ENCODE measurements at regions not wholly inside any gene's neighbourhood (a gene's known extent, or its start where the extent isn't known, plus 50 kb on each side); places are given as distances from the start of the nearest gene placed in this dataset.

DNA sequence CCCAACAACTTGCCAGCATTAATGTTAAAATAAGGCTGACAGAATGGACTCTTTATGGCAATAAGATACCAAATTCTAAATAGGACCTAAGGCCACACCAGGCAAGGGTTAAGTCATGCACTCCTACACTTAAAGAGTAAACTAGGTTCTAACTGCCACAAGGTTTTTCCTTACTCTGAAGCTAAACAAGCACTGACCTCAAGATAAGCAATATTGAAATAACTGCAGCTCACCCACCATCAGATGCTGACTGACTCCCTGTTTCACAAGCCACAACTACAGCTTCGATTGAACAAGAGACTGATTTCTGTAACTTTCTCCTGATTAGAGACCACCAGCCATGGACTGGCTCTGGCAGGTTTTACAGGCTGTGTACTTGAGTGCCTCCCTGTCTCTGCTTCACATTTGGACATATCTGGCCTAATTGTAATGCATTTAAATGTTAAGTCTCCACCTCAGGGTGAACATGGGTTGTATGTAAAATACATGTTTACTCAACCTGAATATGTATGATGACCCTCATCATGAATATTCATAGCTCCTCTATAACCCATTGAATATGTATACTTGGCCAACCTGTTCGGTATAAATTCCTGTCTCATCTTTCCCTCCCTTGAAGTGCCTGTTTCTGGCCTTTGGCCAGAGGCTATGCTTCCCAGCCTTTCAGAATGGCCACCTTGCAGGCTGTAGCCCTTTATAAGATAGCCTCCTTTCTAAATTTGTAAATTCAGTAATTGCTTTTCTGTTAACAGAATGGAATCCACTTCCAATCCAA is 70.5 kb upstream of the DAAM1 start:
- Histone ChIP-seq H2AFZ (ENCODE audit: low read depth, low read length) (no peak overlapping the region), H3K4me3 (replicated peaks in 1 of 3; ENCODE audit: insufficient read depth in 1 of 3, low read depth in 1 of 3, low read length in 3 of 3) (no peak overlapping the region), H3K4me2 (ENCODE audit: insufficient read depth, low read length) (no peak overlapping the region), H4K20me1 (replicated peaks; ENCODE audit: control insufficient read depth, extremely low read depth, insufficient read depth, low read length) (no peaks in the 10 kb centered on the region), H3K4me1 (ENCODE audit: control insufficient read depth, extremely low read depth, insufficient read depth, low read length) (no peaks in the 10 kb centered on the region), H3K9ac (replicated peaks; ENCODE audit: extremely low read depth, insufficient read depth, low read length) (no peak overlapping the region), H3K36me3 (ENCODE audit: control insufficient read depth in 2 of 2, extremely low read depth in 1 of 2, insufficient read depth in 2 of 2, low read length in 2 of 2) (no peaks in the 10 kb centered on the region), H3K27ac (ENCODE audit: insufficient read depth, low read depth, low read length) (no peak overlapping the region), H3K27me3 (ENCODE audit: control insufficient read depth in 2 of 2, insufficient read depth in 2 of 2, low read length in 2 of 2) (peaks cover 6 to 18% of the 10 kb centered on the region in 2 experiments), H3K79me2 (ENCODE audit: control insufficient read depth, insufficient read depth, low read length) (no peaks in the 10 kb centered on the region), H3K9me1 (replicated peaks; ENCODE audit: control insufficient read depth, extremely low read depth, insufficient read depth, low read length) (no peaks in the 10 kb centered on the region), H3K9me3 (replicated peaks; ENCODE audit: control insufficient read depth, insufficient read depth, low read length) (no peaks in the 10 kb centered on the region)
- DNase-seq (ENCODE audit: low read depth, low spot score) (no peak), FAIRE-seq (no peak)
- no TSS peak for BruUV-seq (replicated peaks)
- dilution Hi-C loops (cut with MboI; ENCODE audit: extremely low pct_ligation_motif_present, low sequenced_read_pairs): no loop called here
- ChIA-PET POLR2A (no interaction called here), CTCF (no interaction called here)
- intact Hi-C loops (cut with micrococcal nuclease): no loop called here
- TF ChIP-seq, protein P1, sequence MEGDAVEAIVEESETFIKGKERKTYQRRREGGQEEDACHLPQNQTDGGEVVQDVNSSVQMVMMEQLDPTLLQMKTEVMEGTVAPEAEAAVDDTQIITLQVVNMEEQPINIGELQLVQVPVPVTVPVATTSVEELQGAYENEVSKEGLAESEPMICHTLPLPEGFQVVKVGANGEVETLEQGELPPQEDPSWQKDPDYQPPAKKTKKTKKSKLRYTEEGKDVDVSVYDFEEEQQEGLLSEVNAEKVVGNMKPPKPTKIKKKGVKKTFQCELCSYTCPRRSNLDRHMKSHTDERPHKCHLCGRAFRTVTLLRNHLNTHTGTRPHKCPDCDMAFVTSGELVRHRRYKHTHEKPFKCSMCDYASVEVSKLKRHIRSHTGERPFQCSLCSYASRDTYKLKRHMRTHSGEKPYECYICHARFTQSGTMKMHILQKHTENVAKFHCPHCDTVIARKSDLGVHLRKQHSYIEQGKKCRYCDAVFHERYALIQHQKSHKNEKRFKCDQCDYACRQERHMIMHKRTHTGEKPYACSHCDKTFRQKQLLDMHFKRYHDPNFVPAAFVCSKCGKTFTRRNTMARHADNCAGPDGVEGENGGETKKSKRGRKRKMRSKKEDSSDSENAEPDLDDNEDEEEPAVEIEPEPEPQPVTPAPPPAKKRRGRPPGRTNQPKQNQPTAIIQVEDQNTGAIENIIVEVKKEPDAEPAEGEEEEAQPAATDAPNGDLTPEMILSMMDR (IDR thresholded peaks at IDR 0.05; ENCODE audit: extremely low read depth in 1 of 2, insufficient read depth in 1 of 2, low read depth in 1 of 2, low read length in 2 of 2): no peak
- no peak for TF ChIP-seq FOS (IDR thresholded peaks at IDR 0.05; ENCODE audit: borderline replicate concordance, insufficient read depth, low read length)
- no peak for TF ChIP-seq EZH2 (IDR thresholded peaks at IDR 0.05; ENCODE audit: borderline replicate concordance, low read depth, low read length, severe bottlenecking)
- TF ChIP-seq MYC (IDR thresholded peaks at IDR 0.05; ENCODE audit: low read depth, low read length): no peak
- TF ChIP-seq POLR2AphosphoS5 (IDR thresholded peaks at IDR 0.05; ENCODE audit: insufficient read depth, low read depth, low read length): no peak
- TF ChIP-seq GATA2 (IDR thresholded peaks at IDR 0.05; ENCODE audit: insufficient read depth, insufficient read length, low read depth, low read length): no peak
- no peak for TF ChIP-seq JUN (IDR thresholded peaks at IDR 0.05; ENCODE audit: borderline replicate concordance, insufficient read depth, insufficient read length, low read depth)
- TF ChIP-seq, protein P2, sequence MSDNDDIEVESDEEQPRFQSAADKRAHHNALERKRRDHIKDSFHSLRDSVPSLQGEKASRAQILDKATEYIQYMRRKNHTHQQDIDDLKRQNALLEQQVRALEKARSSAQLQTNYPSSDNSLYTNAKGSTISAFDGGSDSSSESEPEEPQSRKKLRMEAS (IDR thresholded peaks at IDR 0.05; ENCODE audit: insufficient read depth, insufficient read length): no peak
- TF ChIP-seq POLR2A (IDR thresholded peaks at IDR 0.05; ENCODE audit: low read depth, low read length): no peak
